ENCODE measurements at regions not wholly inside any gene's neighbourhood (a gene's known extent, or its start where the extent isn't known, plus 50 kb on each side); places are given as distances from the start of the nearest gene placed in this dataset.

DNA sequence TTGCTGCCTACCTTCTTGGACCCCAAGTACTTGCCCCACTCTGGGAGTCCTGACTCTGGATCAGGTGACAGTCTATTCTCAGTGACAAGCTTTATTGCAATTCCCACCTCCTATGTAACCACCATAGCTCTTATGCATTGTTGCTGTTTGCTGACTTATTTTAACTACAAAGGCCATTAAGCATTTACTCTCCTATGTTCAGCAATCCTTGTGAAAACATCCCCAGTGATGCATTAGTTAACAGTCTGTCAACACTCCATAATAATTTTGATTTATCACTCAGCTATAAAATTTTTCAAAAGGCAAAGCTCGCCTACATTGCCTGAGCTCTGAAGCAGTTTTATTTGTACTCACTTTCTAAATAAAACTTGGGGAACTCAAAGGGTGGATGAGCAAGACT lies 871.8 kb upstream of the SORCS1 start:
- Histone ChIP-seq H4K20me1 (ENCODE audit: insufficient read depth) (no peaks in the 10 kb centered on the region), H3K79me2 (ENCODE audit: insufficient read depth, low read length) (no peaks in the 10 kb centered on the region), H3K9me3 (ENCODE audit: control insufficient read depth in 1 of 2, insufficient read depth in 1 of 2, low read depth in 1 of 2, low read length in 2 of 2) (peaks cover 40 to 43% of the 10 kb centered on the region in 2 experiments; a peak in 3 of 4 replicates), H3K36me3 (ENCODE audit: control insufficient read depth in 1 of 2, insufficient read depth in 2 of 2, low read length in 2 of 2) (no peaks in the 10 kb centered on the region), H3K4me1 (ENCODE audit: control insufficient read depth in 1 of 2, insufficient read depth in 2 of 2, low read length in 2 of 2) (no peaks in the 10 kb centered on the region), H3K4me2 (ENCODE audit: low read length) (no peak overlapping the region), H3K27ac (ENCODE audit: low read depth, low read length) (no peak overlapping the region), H3K27me3 (ENCODE audit: insufficient read depth, low read length) (no peaks in the 10 kb centered on the region), H3K4me3 (replicated peaks in 1 of 2; ENCODE audit: low read depth in 1 of 2, low read length in 2 of 2) (no peak overlapping the region), H3K9ac (ENCODE audit: low read length) (no peak overlapping the region), H2AFZ (ENCODE audit: low read depth, low read length, poor library complexity, severe bottlenecking) (no peak overlapping the region), H3K9me2 (ENCODE audit: insufficient read depth) (no peaks in the 10 kb centered on the region)
- DNase-seq (ENCODE audit: low read depth, low spot score), result no peak
- ChIA-PET POLR2A (no interaction called here), CTCF (no interaction called here), RAD21 (ENCODE audit: low non-redundant PET in 1 of 2, low total read pairs in 2 of 2, uncharacterized antibody in 2 of 2, unreplicated experiment in 2 of 2) (no interaction called here)
- intact Hi-C loops (cut with micrococcal nuclease), result no loop called here
- ATAC-seq, result no peak
- TF ChIP-seq, protein P1, sequence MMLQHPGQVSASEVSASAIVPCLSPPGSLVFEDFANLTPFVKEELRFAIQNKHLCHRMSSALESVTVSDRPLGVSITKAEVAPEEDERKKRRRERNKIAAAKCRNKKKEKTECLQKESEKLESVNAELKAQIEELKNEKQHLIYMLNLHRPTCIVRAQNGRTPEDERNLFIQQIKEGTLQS (IDR thresholded peaks at IDR 0.05), result no peak
- TF ChIP-seq EGR1 (IDR thresholded peaks at IDR 0.05; ENCODE audit: low read depth), result no peak
- TF ChIP-seq POLR2AphosphoS5 (IDR thresholded peaks at IDR 0.05; ENCODE audit: low read depth, low read length), result no peak
- TF ChIP-seq, protein P2, sequence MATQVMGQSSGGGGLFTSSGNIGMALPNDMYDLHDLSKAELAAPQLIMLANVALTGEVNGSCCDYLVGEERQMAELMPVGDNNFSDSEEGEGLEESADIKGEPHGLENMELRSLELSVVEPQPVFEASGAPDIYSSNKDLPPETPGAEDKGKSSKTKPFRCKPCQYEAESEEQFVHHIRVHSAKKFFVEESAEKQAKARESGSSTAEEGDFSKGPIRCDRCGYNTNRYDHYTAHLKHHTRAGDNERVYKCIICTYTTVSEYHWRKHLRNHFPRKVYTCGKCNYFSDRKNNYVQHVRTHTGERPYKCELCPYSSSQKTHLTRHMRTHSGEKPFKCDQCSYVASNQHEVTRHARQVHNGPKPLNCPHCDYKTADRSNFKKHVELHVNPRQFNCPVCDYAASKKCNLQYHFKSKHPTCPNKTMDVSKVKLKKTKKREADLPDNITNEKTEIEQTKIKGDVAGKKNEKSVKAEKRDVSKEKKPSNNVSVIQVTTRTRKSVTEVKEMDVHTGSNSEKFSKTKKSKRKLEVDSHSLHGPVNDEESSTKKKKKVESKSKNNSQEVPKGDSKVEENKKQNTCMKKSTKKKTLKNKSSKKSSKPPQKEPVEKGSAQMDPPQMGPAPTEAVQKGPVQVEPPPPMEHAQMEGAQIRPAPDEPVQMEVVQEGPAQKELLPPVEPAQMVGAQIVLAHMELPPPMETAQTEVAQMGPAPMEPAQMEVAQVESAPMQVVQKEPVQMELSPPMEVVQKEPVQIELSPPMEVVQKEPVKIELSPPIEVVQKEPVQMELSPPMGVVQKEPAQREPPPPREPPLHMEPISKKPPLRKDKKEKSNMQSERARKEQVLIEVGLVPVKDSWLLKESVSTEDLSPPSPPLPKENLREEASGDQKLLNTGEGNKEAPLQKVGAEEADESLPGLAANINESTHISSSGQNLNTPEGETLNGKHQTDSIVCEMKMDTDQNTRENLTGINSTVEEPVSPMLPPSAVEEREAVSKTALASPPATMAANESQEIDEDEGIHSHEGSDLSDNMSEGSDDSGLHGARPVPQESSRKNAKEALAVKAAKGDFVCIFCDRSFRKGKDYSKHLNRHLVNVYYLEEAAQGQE (IDR thresholded peaks at IDR 0.05; ENCODE audit: low read depth), result no peak
- no peak for TF ChIP-seq SRF (IDR thresholded peaks at IDR 0.05; ENCODE audit: low read depth)
- TF ChIP-seq, protein P3, sequence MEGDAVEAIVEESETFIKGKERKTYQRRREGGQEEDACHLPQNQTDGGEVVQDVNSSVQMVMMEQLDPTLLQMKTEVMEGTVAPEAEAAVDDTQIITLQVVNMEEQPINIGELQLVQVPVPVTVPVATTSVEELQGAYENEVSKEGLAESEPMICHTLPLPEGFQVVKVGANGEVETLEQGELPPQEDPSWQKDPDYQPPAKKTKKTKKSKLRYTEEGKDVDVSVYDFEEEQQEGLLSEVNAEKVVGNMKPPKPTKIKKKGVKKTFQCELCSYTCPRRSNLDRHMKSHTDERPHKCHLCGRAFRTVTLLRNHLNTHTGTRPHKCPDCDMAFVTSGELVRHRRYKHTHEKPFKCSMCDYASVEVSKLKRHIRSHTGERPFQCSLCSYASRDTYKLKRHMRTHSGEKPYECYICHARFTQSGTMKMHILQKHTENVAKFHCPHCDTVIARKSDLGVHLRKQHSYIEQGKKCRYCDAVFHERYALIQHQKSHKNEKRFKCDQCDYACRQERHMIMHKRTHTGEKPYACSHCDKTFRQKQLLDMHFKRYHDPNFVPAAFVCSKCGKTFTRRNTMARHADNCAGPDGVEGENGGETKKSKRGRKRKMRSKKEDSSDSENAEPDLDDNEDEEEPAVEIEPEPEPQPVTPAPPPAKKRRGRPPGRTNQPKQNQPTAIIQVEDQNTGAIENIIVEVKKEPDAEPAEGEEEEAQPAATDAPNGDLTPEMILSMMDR (IDR thresholded peaks at IDR 0.05 in 2 of 3, conservative IDR thresholded peaks at IDR 0.05 in 1 of 3; ENCODE audit: borderline replicate concordance in 1 of 3, insufficient read depth in 1 of 3, low read depth in 2 of 3, low read length in 2 of 3), result no peak
- TF ChIP-seq, protein P4, sequence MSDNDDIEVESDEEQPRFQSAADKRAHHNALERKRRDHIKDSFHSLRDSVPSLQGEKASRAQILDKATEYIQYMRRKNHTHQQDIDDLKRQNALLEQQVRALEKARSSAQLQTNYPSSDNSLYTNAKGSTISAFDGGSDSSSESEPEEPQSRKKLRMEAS (IDR thresholded peaks at IDR 0.05), result no peak
- TF ChIP-seq CBX3 (IDR thresholded peaks at IDR 0.05; ENCODE audit: low read depth), result no peak
- TF ChIP-seq YY1 (IDR thresholded peaks at IDR 0.05; ENCODE audit: extremely low read depth, insufficient replicate concordance, low read depth, low read length), result no peak
- BruUV-seq (replicated peaks), result no TSS peak

Data from HCT116 (cell line).